Activated CD4-positive, alpha-beta T cell treated with anti-CD3 and anti-CD28 coated beads, Interleukin-2, amount 10 ng/mL, durations not matched to agents 7 days and 5 days (primary cell): ENCODE measurements at regions not wholly inside any gene's neighbourhood (a gene's known extent, or its start where the extent isn't known, plus 50 kb on each side); places are given as distances from the start of the nearest gene placed in this dataset.
"Not testable (repeated sequence)": the region's sequence is repeated elsewhere in the genome, so short reads cannot be mapped to it uniquely, and the experiment has no call there.

Experiments used
- CTCF ChIA-PET: fragments of 350-600 bp; sonication (Branson Sonifier 250); formaldehyde crosslinking; loops from one replicate; lab custom pipeline; 2021; ENCODE audit warnings: antibody characterized with exemption; lab: Charles Lee
- POLR2A ChIA-PET: fragments of 350-600 bp; sonication (Branson Sonifier 250); formaldehyde crosslinking; loops from one replicate; lab custom pipeline; 2021; ENCODE audit warnings: antibody characterized with exemption; lab: Charles Lee
- DNase-seq: peaks from one replicate; pipeline ENCODE4 v3.0.0-alpha.2; 2020
- H3K27ac Mint-ChIP-seq: one replicate; pipeline ENCODE4 v1.8.0; 2021; ENCODE audit warnings: mild to moderate bottlenecking, moderate library complexity, mixed read lengths
- H3K27me3 Mint-ChIP-seq: one replicate; pipeline ENCODE4 v1.8.0; 2021; ENCODE audit warnings: mixed read lengths
- H3K36me3 Mint-ChIP-seq: one replicate; pipeline ENCODE4 v1.8.0; 2021; ENCODE audit warnings: low read depth, mixed read lengths
- H3K4me1 Mint-ChIP-seq: one replicate; pipeline ENCODE4 v1.8.0; 2021; ENCODE audit warnings: mixed read lengths
- H3K4me3 Mint-ChIP-seq: one replicate; pipeline ENCODE4 v1.8.0; 2021; ENCODE audit warnings: mild to moderate bottlenecking, moderate library complexity, mixed read lengths
- H3K9me3 Mint-ChIP-seq: one replicate; pipeline ENCODE4 v1.8.0; 2021; ENCODE audit warnings: mixed read lengths

DNA sequence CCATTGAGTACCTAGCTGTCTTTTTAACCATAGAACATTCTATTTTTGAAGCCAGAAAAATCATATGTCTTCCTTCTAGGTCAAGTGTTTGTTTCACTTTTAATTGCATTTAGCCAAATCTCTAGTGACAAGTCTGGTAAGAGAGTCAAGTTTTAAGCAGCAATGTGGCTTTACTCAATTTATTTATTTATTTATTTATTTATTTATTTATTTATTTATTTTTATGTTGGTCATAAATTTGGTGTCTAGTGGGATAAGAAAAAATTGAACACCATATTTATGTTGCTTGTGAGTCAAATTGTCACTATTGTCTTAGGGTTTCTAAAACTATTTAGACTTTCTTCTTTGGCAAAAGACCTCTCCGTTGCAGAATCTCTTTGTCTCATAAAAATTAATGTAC lies 174.5 kb upstream of the BCHE start:
- Mint-ChIP-seq H3K27me3 (no peaks in the 10 kb centered on the region), H3K4me1 (no peaks in the 10 kb centered on the region), H3K36me3 (no peaks in the 10 kb centered on the region), H3K4me3 (no peak overlapping the region), H3K27ac (no peak overlapping the region), H3K9me3 (peaks cover 3% of the 10 kb centered on the region)
- no peak for DNase-seq
- POLR2A ChIA-PET: no interaction called here
- CTCF ChIA-PET: no interaction called here

DNA sequence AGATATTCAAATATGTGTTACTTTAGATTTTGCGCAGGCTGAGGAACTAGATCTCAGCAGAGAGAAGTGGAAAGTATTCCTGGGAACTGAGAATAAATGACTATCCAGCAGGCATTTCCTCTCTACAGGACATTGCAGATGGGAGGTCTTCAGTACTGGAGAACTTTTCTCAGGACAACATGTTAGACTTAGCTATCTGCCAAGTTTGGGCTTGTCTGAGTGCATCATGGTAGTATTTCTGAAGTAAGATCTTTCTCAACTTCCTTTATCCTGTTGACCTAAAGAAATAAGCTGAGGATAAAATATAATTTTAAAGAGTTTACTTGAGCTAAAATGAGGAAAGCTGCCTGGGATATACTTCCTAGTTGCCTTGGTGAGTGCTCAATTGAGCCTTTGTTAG lies 167.9 kb upstream of the BCHE start:
- POLR2A ChIA-PET: no interaction called here

GRCh38 chr3:165994293-165994692 lies 157.1 kb upstream of the BCHE start:
- ChIA-PET CTCF (no interaction called here), POLR2A (no interaction called here)
- Mint-ChIP-seq H3K36me3 (no peaks in the 10 kb centered on the region), H3K27ac (no peak overlapping the region), H3K27me3 (no peaks in the 10 kb centered on the region), H3K4me1 (no peaks in the 10 kb centered on the region), H3K9me3 (no peaks in the 10 kb centered on the region), H3K4me3 (no peak overlapping the region)
- DNase-seq: no peak

More for the DNA sequence above, 167.9 kb upstream of the BCHE start:
- Mint-ChIP-seq H3K27me3 (no peaks in the 10 kb centered on the region), H3K9me3 (peaks cover 9% of the 10 kb centered on the region), H3K4me1 (no peaks in the 10 kb centered on the region), H3K36me3 (no peaks in the 10 kb centered on the region), H3K27ac (no peak overlapping the region), H3K4me3 (no peak overlapping the region)
- CTCF ChIA-PET: no interaction called here
- no peak for DNase-seq

- no peaks in the 10 kb centered on the region for H3K36me3 Mint-ChIP-seq
- peaks cover 2% of the 10 kb centered on the region for H3K9me3 Mint-ChIP-seq
- DNase-seq: no peak
- no peaks in the 10 kb centered on the region for H3K27me3 Mint-ChIP-seq
- H3K4me1 Mint-ChIP-seq: no peaks in the 10 kb centered on the region
- H3K27ac Mint-ChIP-seq: no peak overlapping the region
- no peak overlapping the region for H3K4me3 Mint-ChIP-seq
- POLR2A ChIA-PET: no interaction called here
- CTCF ChIA-PET: no interaction called here
Observed at GRCh38 chr3:165984589-165984988, 147.4 kb upstream of the BCHE start.

GRCh38 chr3:165983284-165983683 lies 146.1 kb upstream of the BCHE start:
- H3K36me3 Mint-ChIP-seq: no peaks in the 10 kb centered on the region
- H3K27ac Mint-ChIP-seq: no peak overlapping the region
- DNase-seq: no peak
- CTCF ChIA-PET: no interaction called here
- H3K4me1 Mint-ChIP-seq: no peaks in the 10 kb centered on the region
- no peak overlapping the region for H3K4me3 Mint-ChIP-seq
- H3K9me3 Mint-ChIP-seq: peaks cover 2% of the 10 kb centered on the region
- POLR2A ChIA-PET: no interaction called here
- no peaks in the 10 kb centered on the region for H3K27me3 Mint-ChIP-seq

GRCh38 chr3:165981318-165981717 lies 144.1 kb upstream of the BCHE start:
- Mint-ChIP-seq H3K4me3 (no peak overlapping the region), H3K36me3 (no peaks in the 10 kb centered on the region), H3K9me3 (peaks cover 2% of the 10 kb centered on the region), H3K4me1 (no peaks in the 10 kb centered on the region), H3K27ac (no peak overlapping the region), H3K27me3 (no peaks in the 10 kb centered on the region)
- CTCF ChIA-PET: no interaction called here
- DNase-seq: no peak
- POLR2A ChIA-PET: no interaction called here

GRCh38 chr3:165960825-165961224 lies 123.6 kb upstream of the BCHE start:
- DNase-seq, H3K27ac Mint-ChIP-seq, H3K36me3 Mint-ChIP-seq, POLR2A ChIA-PET, H3K4me1 Mint-ChIP-seq, H3K4me3 Mint-ChIP-seq, H3K27me3 Mint-ChIP-seq, H3K9me3 Mint-ChIP-seq, CTCF ChIA-PET: not testable (repeated sequence)

DNA sequence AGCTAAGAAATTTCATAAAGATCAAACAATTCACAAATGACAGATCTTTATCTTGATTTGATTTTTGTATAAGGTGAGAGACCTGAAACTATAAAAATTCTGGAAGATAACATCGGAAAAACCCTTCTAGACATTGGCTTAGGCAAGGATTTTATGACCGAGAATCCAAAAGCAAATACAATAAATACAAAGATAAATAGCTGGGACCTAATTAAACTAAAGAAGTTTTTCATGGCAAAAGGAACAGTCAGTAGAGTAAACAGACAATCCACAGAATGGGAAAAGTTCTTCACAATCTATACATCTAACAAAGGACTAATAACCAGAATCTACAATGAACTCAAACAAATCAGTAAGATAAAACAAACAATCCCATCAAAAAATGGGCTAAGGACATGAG lies 116.9 kb upstream of the BCHE start:
- POLR2A ChIA-PET: no interaction called here
- Mint-ChIP-seq H3K27ac (no peak overlapping the region), H3K9me3 (peaks cover 10% of the 10 kb centered on the region), H3K4me1 (no peaks in the 10 kb centered on the region), H3K36me3 (no peaks in the 10 kb centered on the region), H3K27me3 (no peaks in the 10 kb centered on the region), H3K4me3 (no peak overlapping the region)
- no peak for DNase-seq
- CTCF ChIA-PET: no interaction called here

DNA sequence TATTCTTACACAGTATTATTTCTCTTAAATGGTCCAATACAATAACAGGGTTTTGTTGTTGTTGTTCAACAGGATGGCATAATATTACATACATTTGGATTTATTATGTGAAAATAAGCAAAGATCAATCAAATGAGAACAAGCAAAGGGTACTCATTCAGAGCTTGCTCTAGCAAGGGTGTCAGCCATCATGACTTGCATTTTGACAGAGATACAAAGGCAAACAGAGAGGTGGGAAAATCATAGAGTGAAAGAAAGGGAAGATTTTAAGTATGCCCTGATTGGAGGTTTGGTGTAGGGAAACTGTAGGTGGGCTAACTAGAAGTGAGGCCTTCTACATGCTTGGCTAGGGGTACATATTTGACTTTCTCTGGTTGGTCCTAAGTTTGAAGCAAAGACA lies 109.1 kb upstream of the BCHE start:
- H3K4me3 Mint-ChIP-seq: no peak overlapping the region
- POLR2A ChIA-PET: no interaction called here

DNA sequence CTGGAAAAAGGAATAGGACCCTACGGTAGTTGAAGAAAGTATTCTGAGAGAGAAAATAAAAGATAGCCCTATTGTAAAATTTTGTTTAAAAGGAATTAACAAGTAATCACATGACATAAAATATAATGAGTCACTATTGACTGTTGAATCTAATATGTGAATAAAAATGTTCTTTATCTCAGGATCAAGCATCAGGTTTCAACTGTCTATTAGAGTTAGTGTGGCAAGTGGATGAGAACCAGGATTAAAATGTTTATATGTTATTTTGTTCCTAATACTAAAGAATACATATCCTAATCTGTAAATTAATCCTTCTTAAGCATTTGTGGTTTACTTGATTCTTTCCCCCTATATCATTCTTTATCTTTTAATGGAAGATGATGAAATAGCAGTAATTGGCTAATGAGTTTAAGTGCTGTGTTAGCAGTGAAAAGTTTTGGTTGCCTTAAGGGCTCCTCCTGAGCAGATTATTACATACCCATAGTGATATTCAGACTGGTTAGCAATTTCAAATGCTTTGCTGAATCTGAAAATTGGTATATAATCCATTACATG lies 101.8 kb upstream of the BCHE start:
- no peak for DNase-seq
- H3K36me3 Mint-ChIP-seq: no peaks in the 10 kb centered on the region
- H3K27ac Mint-ChIP-seq: no peak overlapping the region
- H3K4me1 Mint-ChIP-seq: no peaks in the 10 kb centered on the region
- H3K9me3 Mint-ChIP-seq: peaks cover 19% of the 10 kb centered on the region
- H3K27me3 Mint-ChIP-seq: no peaks in the 10 kb centered on the region
- CTCF ChIA-PET: no interaction called here
- POLR2A ChIA-PET: no interaction called here
- H3K4me3 Mint-ChIP-seq: no peak overlapping the region

More for the DNA sequence above, 109.1 kb upstream of the BCHE start:
- no peak for DNase-seq
- H3K27ac Mint-ChIP-seq: no peak overlapping the region
- H3K9me3 Mint-ChIP-seq: peaks cover 2% of the 10 kb centered on the region
- no peaks in the 10 kb centered on the region for H3K4me1 Mint-ChIP-seq
- CTCF ChIA-PET: no interaction called here
- H3K27me3 Mint-ChIP-seq: no peaks in the 10 kb centered on the region
- H3K36me3 Mint-ChIP-seq: no peaks in the 10 kb centered on the region

DNA sequence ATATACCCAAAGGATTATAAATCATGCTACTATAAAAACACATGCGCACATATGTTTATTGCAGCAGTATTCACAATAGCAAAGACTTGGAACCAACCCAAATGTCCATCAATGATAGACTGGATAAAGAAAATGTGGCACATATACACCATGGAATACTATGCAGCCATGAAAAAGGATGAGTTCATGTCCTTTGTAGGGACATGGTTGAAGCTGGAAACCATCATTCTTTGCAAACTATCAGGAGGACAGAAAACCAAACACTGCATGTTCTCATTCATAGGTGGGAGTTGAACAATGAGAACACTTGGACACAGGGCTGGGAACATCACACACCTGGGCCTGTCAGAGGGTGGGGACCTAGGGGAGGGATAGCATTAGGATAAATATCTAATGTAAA lies 98.9 kb upstream of the BCHE start:
- H3K9me3 Mint-ChIP-seq: peaks cover 23% of the 10 kb centered on the region
- POLR2A ChIA-PET, H3K4me3 Mint-ChIP-seq, DNase-seq, H3K27ac Mint-ChIP-seq, CTCF ChIA-PET, H3K27me3 Mint-ChIP-seq, H3K4me1 Mint-ChIP-seq, H3K36me3 Mint-ChIP-seq: not testable (repeated sequence)

DNA sequence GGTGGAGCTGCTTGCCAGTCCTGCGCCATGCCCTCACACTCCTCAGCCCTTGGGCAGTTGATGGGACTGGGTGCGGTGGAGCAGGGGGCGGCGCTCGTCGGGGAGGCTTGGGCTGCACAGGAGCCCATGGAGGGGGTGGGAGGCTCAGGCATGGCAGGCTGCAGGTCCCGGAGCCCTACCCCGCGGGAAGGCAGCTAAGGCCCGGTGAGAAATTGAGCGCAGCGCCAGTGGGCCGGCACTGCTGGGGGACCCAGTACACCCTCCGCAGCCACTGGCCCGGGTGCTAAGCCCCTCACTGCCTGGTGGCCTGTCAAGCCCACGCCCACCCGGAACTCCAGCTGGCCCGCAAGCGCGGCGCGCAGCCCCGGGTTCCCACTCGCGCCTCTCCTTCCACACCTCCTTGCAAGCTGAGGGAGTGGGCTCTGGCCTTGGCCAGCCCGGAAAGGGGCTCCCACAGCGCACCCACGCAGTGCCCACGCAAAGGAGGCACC lies 87.1 kb upstream of the BCHE start:
- H3K4me1 Mint-ChIP-seq, POLR2A ChIA-PET, H3K4me3 Mint-ChIP-seq, H3K9me3 Mint-ChIP-seq, H3K27ac Mint-ChIP-seq, H3K36me3 Mint-ChIP-seq, DNase-seq, CTCF ChIA-PET, H3K27me3 Mint-ChIP-seq: not testable (repeated sequence)

DNA sequence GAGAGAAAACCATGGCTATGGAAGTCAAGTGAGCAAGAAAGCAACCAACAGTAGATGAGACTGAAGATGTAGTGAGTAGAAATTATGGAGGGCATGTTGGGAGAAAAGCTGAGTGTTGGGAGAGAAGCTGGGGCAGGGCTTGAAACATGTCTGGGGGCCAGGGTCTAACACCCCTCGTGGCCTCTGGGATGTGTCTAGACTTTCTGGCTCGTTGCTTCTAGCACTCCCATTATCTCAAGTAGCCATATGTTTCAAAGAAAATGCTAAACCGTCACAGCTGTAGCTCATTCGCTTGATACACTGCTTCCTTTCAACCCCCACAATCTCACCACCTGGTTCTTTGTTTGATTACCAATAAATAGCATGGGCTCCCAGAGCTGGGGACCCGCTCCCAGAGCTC lies 83.8 kb upstream of the BCHE start:
- Mint-ChIP-seq H3K27ac (no peak overlapping the region), H3K36me3 (no peaks in the 10 kb centered on the region), H3K9me3 (peaks cover 9% of the 10 kb centered on the region), H3K4me3 (no peak overlapping the region), H3K4me1 (no peaks in the 10 kb centered on the region), H3K27me3 (no peaks in the 10 kb centered on the region)
- ChIA-PET POLR2A (no interaction called here), CTCF (no interaction called here)
- DNase-seq: no peak

- H3K9me3 Mint-ChIP-seq: peaks cover 14% of the 10 kb centered on the region
- CTCF ChIA-PET: no interaction called here
Observed at GRCh38 chr3:165919284-165919683, 82.1 kb upstream of the BCHE start.

More at GRCh38 chr3:165919284-165919683, 82.1 kb upstream of the BCHE start:
- Mint-ChIP-seq H3K4me3 (no peak overlapping the region), H3K27ac (no peak overlapping the region), H3K36me3 (no peaks in the 10 kb centered on the region), H3K4me1 (no peaks in the 10 kb centered on the region), H3K27me3 (no peaks in the 10 kb centered on the region)
- DNase-seq: no peak
- POLR2A ChIA-PET: no interaction called here
